Osteoblast (primary cell): ENCODE measurements at regions not wholly inside any gene's neighbourhood (a gene's known extent, or its start where the extent isn't known, plus 50 kb on each side); places are given as distances from the start of the nearest gene placed in this dataset.

Experiments
- DNase-seq: peaks from one replicate; pipeline ENCODE4 v3.0.0; 2011; ENCODE audit warnings: low spot score, mixed read lengths; ENCODE audit not compliant: insufficient read length; ENCODE audit errors: missing footprints
- H2AFZ ChIP-seq: 2 replicates; pipeline ENCODE4 v1.6.0; 2011; ENCODE audit warnings: mild to moderate bottlenecking, low read length
- H3K27ac ChIP-seq: 2 replicates; pipeline ENCODE4 v1.5.1; 2011; ENCODE audit warnings: mild to moderate bottlenecking, low read depth, low read length, moderate library complexity
- H3K27me3 ChIP-seq: 2 replicates; pipeline ENCODE4 v1.6.0; 2012; ENCODE audit warnings: mild to moderate bottlenecking, control low read depth, inconsistent platforms, low read length, moderate library complexity; ENCODE audit not compliant: insufficient read depth
- H3K36me3 ChIP-seq: 2 replicates; pipeline ENCODE4 v1.5.1; 2011; ENCODE audit warnings: mild to moderate bottlenecking, low read length, control low read depth, moderate library complexity; ENCODE audit not compliant: insufficient read depth
- H3K4me1 ChIP-seq: 2 replicates; pipeline ENCODE4 v1.5.1; 2011; ENCODE audit warnings: mild to moderate bottlenecking, low read length, control low read depth, moderate library complexity; ENCODE audit not compliant: insufficient read depth
- H3K4me2 ChIP-seq: 2 replicates; pipeline ENCODE4 v1.6.0; 2011; ENCODE audit warnings: mild to moderate bottlenecking, low read length; ENCODE audit not compliant: insufficient read depth
- H3K4me3 ChIP-seq: fragments of 200-600 bp; sonication (generic); 3 replicates; pipeline ENCODE4 v1.5.1; 2012; ENCODE audit warnings: mild to moderate bottlenecking, low read length, inconsistent platforms; ENCODE audit not compliant: insufficient read depth
- H3K79me2 ChIP-seq: 2 replicates; pipeline ENCODE4 v1.6.0; 2012; ENCODE audit warnings: mild to moderate bottlenecking, low read length, control low read depth, inconsistent platforms; ENCODE audit not compliant: insufficient read depth
- H3K9me3 ChIP-seq: 2 replicates; pipeline ENCODE4 v1.5.1; 2011; ENCODE audit warnings: low read depth, low read length, control low read depth
- H4K20me1 ChIP-seq: 2 replicates; pipeline ENCODE4 v1.6.0; 2012; ENCODE audit warnings: mild to moderate bottlenecking, low read length, control low read depth; ENCODE audit not compliant: insufficient read depth
- CTCF ChIP-seq: IDR thresholded peaks from 2 replicates; pipeline ENCODE4 v1.5.1; 2011; ENCODE audit warnings: mild to moderate bottlenecking, low read depth, low read length, moderate library complexity; ENCODE audit errors: extremely low read depth

- Histone ChIP-seq H3K9me3 (no peaks in the 10 kb centered on the region), H3K4me3 (no peak overlapping the region), H3K36me3 (no peaks in the 10 kb centered on the region), H4K20me1 (no peaks in the 10 kb centered on the region), H3K27ac (no peak overlapping the region), H3K79me2 (no peaks in the 10 kb centered on the region), H3K27me3 (peaks cover 22% of the 10 kb centered on the region), H3K4me1 (no peaks in the 10 kb centered on the region), H3K4me2 (no peak overlapping the region), H2AFZ (no peak overlapping the region)
- no peak for TF ChIP-seq CTCF
- no peak for DNase-seq
Observed at GRCh38 chrX:39144956-39145355, 343.7 kb downstream of the MID1IP1 start.

- no peaks in the 10 kb centered on the region for H3K36me3 ChIP-seq
- TF ChIP-seq CTCF = no peak
- H3K9me3 ChIP-seq = no peaks in the 10 kb centered on the region
- H3K4me1 ChIP-seq = no peaks in the 10 kb centered on the region
- H3K27ac ChIP-seq = no peak overlapping the region
- DNase-seq = peak; percentile 14
- no peak overlapping the region for H3K4me2 ChIP-seq
- no peak overlapping the region for H2AFZ ChIP-seq
- H3K79me2 ChIP-seq = no peaks in the 10 kb centered on the region
- H3K27me3 ChIP-seq = peaks cover 31% of the 10 kb centered on the region
- H4K20me1 ChIP-seq = no peaks in the 10 kb centered on the region
- H3K4me3 ChIP-seq = no peak overlapping the region
Observed at GRCh38 chrX:39145859-39146258, 344.6 kb downstream of the MID1IP1 start.

- H3K36me3 ChIP-seq = no peaks in the 10 kb centered on the region
Observed at GRCh38 chrX:39149761-39150160, 348.5 kb downstream of the MID1IP1 start.

GRCh38 chrX:39150220-39150619 is 349.0 kb downstream of the MID1IP1 start:
- no peak overlapping the region for H3K27ac ChIP-seq
- no peaks in the 10 kb centered on the region for H3K36me3 ChIP-seq
- peaks cover 32% of the 10 kb centered on the region for H3K27me3 ChIP-seq
- no peaks in the 10 kb centered on the region for H3K9me3 ChIP-seq
- H3K4me2 ChIP-seq = no peak overlapping the region
- no peak overlapping the region for H3K4me3 ChIP-seq
- no peaks in the 10 kb centered on the region for H3K79me2 ChIP-seq
- no peaks in the 10 kb centered on the region for H4K20me1 ChIP-seq
- no peak for TF ChIP-seq CTCF
- no peak overlapping the region for H2AFZ ChIP-seq
- no peak for DNase-seq
- H3K4me1 ChIP-seq = no peaks in the 10 kb centered on the region

More at GRCh38 chrX:39149761-39150160, 348.5 kb downstream of the MID1IP1 start:
- Histone ChIP-seq H3K27ac (no peak overlapping the region), H4K20me1 (no peaks in the 10 kb centered on the region), H3K4me2 (no peak overlapping the region), H3K4me1 (no peaks in the 10 kb centered on the region), H3K4me3 (no peak overlapping the region), H3K79me2 (no peaks in the 10 kb centered on the region), H3K27me3 (peaks cover 34% of the 10 kb centered on the region), H2AFZ (no peak overlapping the region), H3K9me3 (no peaks in the 10 kb centered on the region)
- TF ChIP-seq CTCF = peak; percentile 76
- no peak for DNase-seq
